Fibroblast of skin of right quadriceps (primary cell): ENCODE measurements at regions not wholly inside any gene's neighbourhood (a gene's known extent, or its start where the extent isn't known, plus 50 kb on each side); places are given as distances from the start of the nearest gene placed in this dataset.
A peak's percentile ranks its signal among the peaks of the same experiment; 100 is the strongest.

Source experiments
- DNase-seq: peaks from one replicate; pipeline ENCODE4 v3.0.0-alpha.2; 2013

GRCh38 chr14:26773906-26774593, 176.2 kb upstream of the NOVA1 start:
- no peak for DNase-seq

GRCh38 chr14:26775765-26776563, 178.1 kb upstream of the NOVA1 start:
- peak; percentile 58 for DNase-seq

- no peak for DNase-seq
Observed at GRCh38 chr14:26791117-26791806, 193.4 kb upstream of the NOVA1 start.

GRCh38 chr14:26794731-26795130, 196.9 kb upstream of the NOVA1 start:
- DNase-seq: peak; percentile 5

- DNase-seq: no peak
Observed at GRCh38 chr14:26808407-26808806, 210.6 kb upstream of the NOVA1 start.

GRCh38 chr14:26810631-26811030, 212.8 kb upstream of the NOVA1 start:
- DNase-seq: no peak

- DNase-seq: no peak
Observed at GRCh38 chr14:26811756-26812305, 214.0 kb upstream of the NOVA1 start.

GRCh38 chr14:26820138-26820537, 222.3 kb upstream of the NOVA1 start:
- peak; percentile 66 for DNase-seq

- DNase-seq: no peak
Observed at GRCh38 chr14:26820572-26820971, 222.7 kb upstream of the NOVA1 start.

- DNase-seq: no peak
Observed at GRCh38 chr14:26828741-26829140, 230.9 kb upstream of the NOVA1 start.

GRCh38 chr14:26833621-26834176, 235.9 kb upstream of the NOVA1 start:
- DNase-seq: no peak

GRCh38 chr14:26835979-26836570, 238.2 kb upstream of the NOVA1 start:
- no peak for DNase-seq

- DNase-seq: peak; percentile 13
Observed at GRCh38 chr14:26839481-26839880, 241.6 kb upstream of the NOVA1 start.

GRCh38 chr14:26841326-26841725, 243.5 kb upstream of the NOVA1 start:
- DNase-seq: no peak

GRCh38 chr14:26841920-26842741, 244.3 kb upstream of the NOVA1 start:
- DNase-seq: peak; percentile 98

- DNase-seq: no peak
Observed at GRCh38 chr14:26845151-26845818, 247.5 kb upstream of the NOVA1 start.

GRCh38 chr14:26846388-26846787, 248.6 kb upstream of the NOVA1 start:
- DNase-seq: no peak

GRCh38 chr14:26849514-26849913, 251.7 kb upstream of the NOVA1 start:
- DNase-seq: no peak

- DNase-seq: no peak
Observed at GRCh38 chr14:26851793-26852192, 254.0 kb upstream of the NOVA1 start.

- peak; percentile 18 for DNase-seq
Observed at GRCh38 chr14:26855077-26855753, 257.4 kb upstream of the NOVA1 start.
